RWPE2 (cell line): ENCODE measurements at regions not wholly inside any gene's neighbourhood (a gene's known extent, or its start where the extent isn't known, plus 50 kb on each side); places are given as distances from the start of the nearest gene placed in this dataset.

ENCODE experiments used
- ATAC-seq: fragments of 200-7000 bp; cut with Tn5 transposase; 3 replicates; pipeline ENCODE4 v1.9.1; 2021; ENCODE audit warnings: low read depth
- DNase-seq: peaks from one replicate; pipeline ENCODE4 v3.0.0-alpha.2; 2020; ENCODE audit warnings: low spot score
- H3K27ac ChIP-seq: fragments of 450-650 bp; 2 replicates; pipeline ENCODE4 v1.5.1; 2017; ENCODE audit warnings: mild to moderate bottlenecking; ENCODE audit not compliant: poor library complexity, severe bottlenecking
- H3K27me3 ChIP-seq: fragments of 250-450 bp; sonication (Bioruptor Pico); 2 replicates; pipeline ENCODE4 v1.5.1; 2021; ENCODE audit warnings: mild to moderate bottlenecking, moderate library complexity; ENCODE audit not compliant: insufficient read depth, poor library complexity, severe bottlenecking
- H3K36me3 ChIP-seq: fragments of 250-450 bp; sonication (Bioruptor Pico); 2 replicates; pipeline ENCODE4 v1.5.1; 2020; ENCODE audit warnings: low read depth, mild to moderate bottlenecking, moderate library complexity
- H3K4me1 ChIP-seq: fragments of 250-450 bp; sonication (Bioruptor Pico); 2 replicates; pipeline ENCODE4 v1.5.1; 2021; ENCODE audit warnings: mild to moderate bottlenecking, moderate library complexity; ENCODE audit not compliant: insufficient read depth, poor library complexity, severe bottlenecking
- H3K4me3 ChIP-seq: fragments of 250-450 bp; sonication (Bioruptor Pico); 2 replicates; pipeline ENCODE4 v1.5.1; 2021; ENCODE audit warnings: mild to moderate bottlenecking, moderate library complexity; ENCODE audit not compliant: severe bottlenecking
- H3K9me3 ChIP-seq: fragments of 250-450 bp; sonication (Bioruptor Pico); 2 replicates; pipeline ENCODE4 v1.5.1; 2021; ENCODE audit warnings: mild to moderate bottlenecking, moderate library complexity; ENCODE audit not compliant: severe bottlenecking
- TF ChIP-seq, protein P1 (sequence below): fragments of 450-650 bp; IDR thresholded peaks from one replicate; pipeline ENCODE4 v1.5.1; 2017; ENCODE audit warnings: mild to moderate bottlenecking, moderate library complexity; ENCODE audit not compliant: poor library complexity, severe bottlenecking

DNA sequence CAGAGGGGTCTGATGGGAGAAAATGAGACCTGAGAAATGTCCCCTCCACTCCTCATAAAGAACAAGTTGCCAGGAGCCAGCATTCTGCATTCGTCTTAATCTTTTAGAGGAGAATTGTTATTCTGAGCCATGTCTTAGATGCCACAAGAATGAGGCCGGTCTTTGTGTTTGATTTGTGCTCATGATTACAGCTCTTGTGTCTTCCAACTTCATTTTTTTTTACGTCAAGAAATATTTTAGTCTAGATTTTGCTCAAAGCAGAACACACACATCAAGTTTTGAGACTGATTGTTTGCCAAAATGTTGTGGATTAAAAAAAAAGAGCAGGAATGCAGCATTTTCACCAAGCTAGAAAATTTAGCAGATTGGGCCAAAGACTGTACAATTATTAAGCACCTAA is 130.6 kb upstream of the PITX2 start:
- TF ChIP-seq, protein P1, sequence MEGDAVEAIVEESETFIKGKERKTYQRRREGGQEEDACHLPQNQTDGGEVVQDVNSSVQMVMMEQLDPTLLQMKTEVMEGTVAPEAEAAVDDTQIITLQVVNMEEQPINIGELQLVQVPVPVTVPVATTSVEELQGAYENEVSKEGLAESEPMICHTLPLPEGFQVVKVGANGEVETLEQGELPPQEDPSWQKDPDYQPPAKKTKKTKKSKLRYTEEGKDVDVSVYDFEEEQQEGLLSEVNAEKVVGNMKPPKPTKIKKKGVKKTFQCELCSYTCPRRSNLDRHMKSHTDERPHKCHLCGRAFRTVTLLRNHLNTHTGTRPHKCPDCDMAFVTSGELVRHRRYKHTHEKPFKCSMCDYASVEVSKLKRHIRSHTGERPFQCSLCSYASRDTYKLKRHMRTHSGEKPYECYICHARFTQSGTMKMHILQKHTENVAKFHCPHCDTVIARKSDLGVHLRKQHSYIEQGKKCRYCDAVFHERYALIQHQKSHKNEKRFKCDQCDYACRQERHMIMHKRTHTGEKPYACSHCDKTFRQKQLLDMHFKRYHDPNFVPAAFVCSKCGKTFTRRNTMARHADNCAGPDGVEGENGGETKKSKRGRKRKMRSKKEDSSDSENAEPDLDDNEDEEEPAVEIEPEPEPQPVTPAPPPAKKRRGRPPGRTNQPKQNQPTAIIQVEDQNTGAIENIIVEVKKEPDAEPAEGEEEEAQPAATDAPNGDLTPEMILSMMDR, result no peak
- DNase-seq (no peak), ATAC-seq (no peak)
- H3K27me3 ChIP-seq, result no peaks in the 10 kb centered on the region
- no peaks in the 10 kb centered on the region for H3K9me3 ChIP-seq
- no peaks in the 10 kb centered on the region for H3K4me1 ChIP-seq
- H3K27ac ChIP-seq, result no peak overlapping the region
- no peaks in the 10 kb centered on the region for H3K36me3 ChIP-seq
- no peak overlapping the region for H3K4me3 ChIP-seq

DNA sequence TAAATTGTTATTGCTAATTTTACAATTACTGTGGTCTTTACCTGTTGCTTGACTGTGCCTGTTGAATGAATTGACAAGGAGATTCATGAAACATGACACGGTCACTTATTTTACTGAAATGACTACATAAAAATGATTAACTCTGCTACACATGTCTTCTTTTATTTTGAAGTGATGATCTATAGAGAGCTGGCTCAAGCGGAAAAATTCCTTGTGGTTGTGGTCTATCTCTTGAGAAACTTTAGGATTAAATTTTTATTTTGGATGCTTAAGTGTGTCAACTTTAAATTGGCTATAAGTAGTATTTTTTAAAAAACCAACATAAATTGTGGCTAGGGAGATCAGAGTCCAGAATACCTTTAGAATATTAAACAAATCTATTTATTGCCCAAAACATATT is 131.8 kb upstream of the PITX2 start:
- no peaks in the 10 kb centered on the region for H3K9me3 ChIP-seq
- H3K27ac ChIP-seq, result no peak overlapping the region
- no peaks in the 10 kb centered on the region for H3K4me1 ChIP-seq
- TF ChIP-seq, protein P1, result no peak
- no peak for DNase-seq
- no peaks in the 10 kb centered on the region for H3K27me3 ChIP-seq
- no peaks in the 10 kb centered on the region for H3K36me3 ChIP-seq
- no peak overlapping the region for H3K4me3 ChIP-seq
- ATAC-seq, result no peak

DNA sequence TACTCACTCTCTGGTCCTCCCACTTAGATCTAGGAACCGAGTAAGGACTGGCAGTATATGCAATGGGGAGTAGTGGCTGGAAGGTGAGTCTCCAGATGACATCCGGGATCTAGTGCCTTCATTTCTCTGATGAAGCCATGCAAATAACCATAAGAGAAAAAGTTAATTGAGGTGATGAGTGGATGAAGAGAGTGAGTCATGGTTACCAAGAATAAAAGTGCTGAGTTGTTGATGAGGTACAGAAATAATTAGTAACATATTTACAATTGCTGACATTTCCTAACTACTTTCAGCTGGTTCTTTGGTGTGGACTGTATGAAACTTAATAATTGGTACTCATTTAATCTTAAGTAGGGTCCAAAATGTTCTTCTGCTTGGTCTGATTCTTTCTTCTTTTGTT is 146.7 kb upstream of the PITX2 start:
- Histone ChIP-seq H3K36me3 (no peaks in the 10 kb centered on the region), H3K4me3 (no peak overlapping the region), H3K9me3 (no peaks in the 10 kb centered on the region), H3K4me1 (no peaks in the 10 kb centered on the region), H3K27ac (no peak overlapping the region), H3K27me3 (no peaks in the 10 kb centered on the region)
- DNase-seq (no peak), ATAC-seq (no peak)
- TF ChIP-seq, protein P1, result no peak

DNA sequence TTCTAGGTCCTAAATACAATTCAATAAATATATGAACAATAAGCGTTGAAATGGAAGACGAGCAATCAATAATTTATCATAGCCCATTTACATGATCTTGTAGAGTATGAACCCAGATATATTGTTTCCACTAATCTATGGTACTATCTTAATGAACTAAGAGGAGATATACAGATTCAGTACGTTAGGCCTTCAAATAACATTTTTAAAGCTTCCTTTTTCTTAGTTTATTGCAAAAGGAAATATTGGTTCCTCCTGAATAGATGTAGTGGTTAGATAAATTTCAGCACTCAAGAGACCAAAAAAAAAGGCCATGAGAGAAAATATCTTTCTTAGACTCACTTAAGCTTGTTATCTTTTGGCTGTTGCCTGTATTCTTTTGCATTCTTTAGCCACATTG is 147.5 kb upstream of the PITX2 start:
- ATAC-seq, result no peak
- Histone ChIP-seq H3K4me1 (no peaks in the 10 kb centered on the region), H3K36me3 (no peaks in the 10 kb centered on the region), H3K27ac (no peak overlapping the region), H3K4me3 (no peak overlapping the region), H3K9me3 (no peaks in the 10 kb centered on the region), H3K27me3 (no peaks in the 10 kb centered on the region)
- TF ChIP-seq, protein P1, result no peak
- DNase-seq, result no peak

DNA sequence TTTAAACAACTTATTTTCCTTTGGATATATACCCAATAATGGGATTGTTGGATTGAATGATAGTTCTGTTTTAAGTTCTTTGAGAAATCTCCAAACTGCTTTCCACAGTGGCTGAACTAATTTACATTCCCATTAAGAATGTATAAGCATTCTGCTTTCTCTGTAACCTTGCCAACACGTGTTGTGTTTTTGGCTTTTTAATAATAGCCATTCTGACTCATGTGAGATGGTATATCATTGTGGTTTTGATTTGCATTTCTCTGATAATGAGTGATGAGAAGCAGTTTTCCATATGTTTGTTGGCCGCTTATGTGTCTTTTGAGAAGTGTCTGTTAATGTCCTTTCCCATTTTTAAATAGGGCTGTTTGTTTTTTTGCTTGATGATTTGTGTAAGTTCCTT is 155.6 kb upstream of the PITX2 start:
- ATAC-seq, result no peak

More for the DNA sequence above, 155.6 kb upstream of the PITX2 start:
- no peaks in the 10 kb centered on the region for H3K27me3 ChIP-seq
- H3K27ac ChIP-seq, result no peak overlapping the region
- DNase-seq, result no peak
- H3K9me3 ChIP-seq, result no peaks in the 10 kb centered on the region
- no peaks in the 10 kb centered on the region for H3K36me3 ChIP-seq
- TF ChIP-seq, protein P1, result no peak
- no peaks in the 10 kb centered on the region for H3K4me1 ChIP-seq
- H3K4me3 ChIP-seq, result no peak overlapping the region
